Transverse colon (tissue), 4 donors: ENCODE measurements at regions not wholly inside any gene's neighbourhood (a gene's known extent, or its start where the extent isn't known, plus 50 kb on each side); places are given as distances from the start of the nearest gene placed in this dataset.

Source experiments
- DNase-seq: peaks from one replicate; pipeline ENCODE4 v3.0.0-alpha.2; 2019
- H3K27ac ChIP-seq, 4 donors: fragments of 200-600 bp; sonication (generic); 2 replicates each; pipeline ENCODE4 v1.5.1; 2016 to 2018; ENCODE audit warnings: inconsistent platforms in 4 of 4
- H3K27me3 ChIP-seq: fragments of 200-600 bp; sonication (generic); 2 replicates; pipeline ENCODE4 v1.5.1; 2017; ENCODE audit warnings: inconsistent platforms
- H3K36me3 ChIP-seq, 4 donors: fragments of 200-600 bp; sonication (generic); 2 replicates each; pipeline ENCODE4 v1.5.1; 2017 to 2019; ENCODE audit warnings: inconsistent platforms in 4 of 4
- H3K4me1 ChIP-seq, 4 donors: fragments of 200-600 bp; sonication (generic); 2 replicates each; pipeline ENCODE4 v1.5.1; 2017 to 2020; ENCODE audit warnings: inconsistent platforms in 4 of 4
- H3K4me3 ChIP-seq, 4 donors: fragments of 200-600 bp; sonication (generic); 1 replicate in 1 of 4; 2 replicates in 3 of 4; pipeline versions ENCODE4 v1.5.1 to v1.6.1; 2017 to 2019; ENCODE audit warnings: inconsistent platforms in 4 of 4
- H3K9me3 ChIP-seq, 2 donors: fragments of 200-600 bp; sonication (generic); 2 replicates each; pipeline ENCODE4 v1.5.1; 2017 to 2019; ENCODE audit warnings: inconsistent platforms in 2 of 2
- CTCF ChIP-seq, 5 experiments: fragments of 200-600 bp in 3 of 5; fragments of 450-650 bp in 2 of 5; sonication (generic) in 3 of 5; IDR thresholded peaks; 1 replicate in 2 of 5; 2 replicates in 3 of 5; pipeline ENCODE4 v1.5.1; 2016 to 2017; ENCODE audit warnings: antibody characterized with exemption in 5 of 5, inconsistent platforms in 3 of 5, mild to moderate bottlenecking in 2 of 5, moderate library complexity in 1 of 5
- EP300 ChIP-seq: sonication (generic); formaldehyde crosslinking; IDR thresholded peaks from one replicate; pipeline ENCODE4 v1.6.1; 2017; ENCODE audit warnings: antibody characterized with exemption, low read depth
- POLR2A ChIP-seq: fragments of 450-650 bp; IDR thresholded peaks from one replicate; pipeline ENCODE4 v1.6.1; 2016; ENCODE audit warnings: antibody characterized with exemption, mild to moderate bottlenecking, moderate library complexity
- POLR2AphosphoS5 ChIP-seq, 3 donors: sonication (generic); formaldehyde crosslinking; IDR thresholded peaks; one replicate each; pipeline ENCODE4 v1.6.1; 2016; ENCODE audit warnings: antibody characterized with exemption in 3 of 3
- WGBS, 2 donors: methylation state at CpG; one replicate each; pipeline ENCODE4 v1.1.5; 2018; ENCODE audit warnings: low coverage in 1 of 2; 5-methylcytosine and 5-hydroxymethylcytosine counted together
- in situ Hi-C, 4 donors: fragments of 200-750 bp; cut with MboI; loops; one replicate each; pipeline versions ENCODE4 v1.15.0 to v1.15.1; 2017; ENCODE audit warnings: low sequenced_read_pairs in 3 of 4, low pct_ligation_motif_present in 1 of 4, low pct_unique_long_range_greater_than_20kb in 1 of 4
- intact Hi-C: fragments of 100-400 bp; cut with DNase I; formaldehyde crosslinking; loops from one replicate; pipeline ENCODE4 v1.15.1; 2023; ENCODE audit warnings: low total_unique reads

GRCh38 chr15:96497951-96498350 is 167.5 kb downstream of the NR2F2 start:
- H3K27ac ChIP-seq, result no peak overlapping the region
- H3K27me3 ChIP-seq, result no peaks in the 10 kb centered on the region
- 80 to 83% methylated on average over 1 to 7 of the region's 7 CpGs for WGBS, 2 donors
- TF ChIP-seq POLR2AphosphoS5 (IDR thresholded peaks at IDR 0.05), result no peak
- TF ChIP-seq POLR2A, result no peak
- no peak for TF ChIP-seq EP300
- no peak for TF ChIP-seq CTCF (IDR thresholded peaks at IDR 0.05)
- no peaks in the 10 kb centered on the region for H3K9me3 ChIP-seq
- DNase-seq, result no peak
- in situ Hi-C loops (no loop called here), intact Hi-C loops (no loop called here)
- H3K4me1 ChIP-seq, result no peaks in the 10 kb centered on the region
- H3K4me3 ChIP-seq, result no peak overlapping the region
- no peaks in the 10 kb centered on the region for H3K36me3 ChIP-seq

GRCh38 chr15:96500508-96500907 is 170.0 kb downstream of the NR2F2 start:
- no peak overlapping the region for H3K4me3 ChIP-seq
- no peak for DNase-seq
- TF ChIP-seq POLR2A (no peak), POLR2AphosphoS5 (IDR thresholded peaks at IDR 0.05) (no peak), EP300 (no peak), CTCF (IDR thresholded peaks at IDR 0.05) (no peak)
- WGBS, 2 donors, result 72 to 84% methylated on average over 4 to 5 of the region's 5 CpGs
- H3K27me3 ChIP-seq, result no peaks in the 10 kb centered on the region
- H3K9me3 ChIP-seq, result no peaks in the 10 kb centered on the region
- in situ Hi-C loops, result no loop called here
- no peaks in the 10 kb centered on the region for H3K36me3 ChIP-seq
- intact Hi-C loops, result no loop called here
- no peak overlapping the region for H3K27ac ChIP-seq
- no peaks in the 10 kb centered on the region for H3K4me1 ChIP-seq

- no peak for DNase-seq
- no peaks in the 10 kb centered on the region for H3K9me3 ChIP-seq
- no peak overlapping the region for H3K27ac ChIP-seq
- no peak for TF ChIP-seq CTCF (IDR thresholded peaks at IDR 0.05)
- no peak for TF ChIP-seq EP300
- TF ChIP-seq POLR2AphosphoS5 (IDR thresholded peaks at IDR 0.05), result no peak
- TF ChIP-seq POLR2A, result no peak
- no peaks in the 10 kb centered on the region for H3K27me3 ChIP-seq
- WGBS, 2 donors, result 73% methylated on average over 1 of the region's 1 CpG; no CpG with 5 or more reads in 1 of the 2 donors
- in situ Hi-C loops, result no loop called here
- intact Hi-C loops, result no loop called here
- no peak overlapping the region for H3K4me3 ChIP-seq
- H3K4me1 ChIP-seq, result no peaks in the 10 kb centered on the region
- no peaks in the 10 kb centered on the region for H3K36me3 ChIP-seq
Measured at GRCh38 chr15:96501362-96501761, 170.9 kb downstream of the NR2F2 start.

DNA sequence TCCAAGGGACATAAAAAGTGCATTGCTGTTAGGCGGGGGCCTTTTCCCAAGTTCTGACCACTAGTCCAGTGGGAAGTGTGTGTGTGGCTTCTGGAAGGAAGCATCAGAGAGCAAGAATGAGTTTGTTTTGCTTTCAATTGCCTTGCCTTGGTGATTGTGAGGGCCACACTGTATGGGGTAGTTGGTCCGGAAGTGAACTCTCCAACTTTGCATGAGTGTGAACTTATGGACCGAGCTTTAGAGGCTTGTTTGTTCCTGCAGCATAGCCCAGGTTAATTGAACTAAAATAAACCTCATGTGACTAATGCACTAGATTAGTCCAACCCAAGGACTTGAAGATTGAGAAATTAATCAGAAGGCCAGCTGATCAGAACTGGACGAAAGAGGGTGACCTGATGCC is 171.7 kb downstream of the NR2F2 start:
- H3K27ac ChIP-seq, result no peak overlapping the region
- no peaks in the 10 kb centered on the region for H3K9me3 ChIP-seq
- no peak for TF ChIP-seq POLR2AphosphoS5 (IDR thresholded peaks at IDR 0.05)
- TF ChIP-seq CTCF (IDR thresholded peaks at IDR 0.05), result no peak
- no peak for TF ChIP-seq POLR2A
- no peak for TF ChIP-seq EP300
- H3K4me3 ChIP-seq, result no peak overlapping the region
- 79 to 80% methylated on average over 2 to 4 of the region's 4 CpGs for WGBS, 2 donors
- H3K27me3 ChIP-seq, result no peaks in the 10 kb centered on the region
- H3K4me1 ChIP-seq, result no peaks in the 10 kb centered on the region
- intact Hi-C loops (no loop called here), in situ Hi-C loops (no loop called here)
- no peaks in the 10 kb centered on the region for H3K36me3 ChIP-seq
- no peak for DNase-seq
